GM03348 (cell line): ENCODE measurements at regions not wholly inside any gene's neighbourhood (a gene's known extent, or its start where the extent isn't known, plus 50 kb on each side); places are given as distances from the start of the nearest gene placed in this dataset.
"Not testable (repeated sequence)": the region's sequence is repeated elsewhere in the genome, so short reads cannot be mapped to it uniquely, and the experiment has no call there.

Source experiments
- DNase-seq: peaks from one replicate; pipeline ENCODE4 v3.0.0; 2012; ENCODE audit warnings: low spot score

DNA sequence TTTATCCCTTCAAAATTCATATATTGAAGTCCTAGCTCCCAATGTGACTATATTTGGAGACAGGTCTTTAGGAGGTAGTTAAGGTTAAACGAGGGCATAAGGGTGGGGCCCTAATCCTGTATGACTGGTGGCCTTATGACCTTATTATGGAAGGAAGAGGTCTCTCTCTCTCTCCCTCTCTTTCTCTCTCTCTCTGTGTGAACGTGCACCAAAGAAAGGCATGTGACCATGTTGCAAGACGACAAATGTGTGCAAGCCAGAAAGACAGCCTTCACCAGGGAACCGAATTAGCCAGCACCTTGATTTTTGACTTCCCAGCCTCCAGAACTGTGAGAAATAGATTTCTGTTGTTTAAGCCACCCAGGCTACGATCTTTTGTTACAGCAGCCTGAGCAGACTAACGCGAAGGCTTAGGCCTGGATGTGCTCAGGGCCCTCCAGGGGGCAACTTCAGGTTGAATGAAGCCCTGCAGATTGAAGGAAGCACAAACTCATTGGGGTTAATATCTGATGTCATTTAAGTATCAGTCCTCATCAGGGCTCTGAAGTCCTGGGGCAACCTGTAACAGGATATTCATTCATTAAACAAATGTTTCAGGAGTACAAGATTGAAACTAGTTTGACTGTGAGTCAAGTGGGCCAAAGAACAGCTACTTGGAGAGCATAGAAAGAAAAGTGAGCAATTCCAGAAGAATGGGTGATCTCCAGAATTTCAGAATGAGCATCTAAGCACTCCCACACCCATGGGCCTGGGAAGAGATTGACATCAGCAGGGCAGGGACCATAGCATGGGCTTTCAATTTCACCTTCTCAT is 157.4 kb upstream of the TNFAIP3 start:
- DNase-seq, result peak; percentile 43

DNA sequence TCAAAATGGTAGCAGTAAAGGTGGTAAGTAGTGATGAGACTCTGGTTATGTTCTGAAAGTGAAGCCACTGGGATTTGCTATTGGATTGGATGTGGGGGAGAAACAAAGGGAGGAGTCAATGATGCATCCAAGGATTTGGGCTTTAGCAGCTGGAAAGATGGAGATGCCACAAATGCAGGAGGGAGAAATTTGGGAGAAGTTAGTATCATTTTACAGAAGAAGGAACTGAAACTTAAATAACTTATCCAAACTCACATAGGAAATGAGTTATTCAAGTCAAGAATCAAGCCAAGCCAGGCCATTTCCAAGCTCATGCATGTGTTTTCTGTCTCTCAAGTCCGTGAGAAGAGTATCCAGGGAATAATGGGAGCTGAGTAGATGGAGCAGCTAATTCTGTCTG is 155.1 kb upstream of the TNFAIP3 start:
- no peak for DNase-seq

DNA sequence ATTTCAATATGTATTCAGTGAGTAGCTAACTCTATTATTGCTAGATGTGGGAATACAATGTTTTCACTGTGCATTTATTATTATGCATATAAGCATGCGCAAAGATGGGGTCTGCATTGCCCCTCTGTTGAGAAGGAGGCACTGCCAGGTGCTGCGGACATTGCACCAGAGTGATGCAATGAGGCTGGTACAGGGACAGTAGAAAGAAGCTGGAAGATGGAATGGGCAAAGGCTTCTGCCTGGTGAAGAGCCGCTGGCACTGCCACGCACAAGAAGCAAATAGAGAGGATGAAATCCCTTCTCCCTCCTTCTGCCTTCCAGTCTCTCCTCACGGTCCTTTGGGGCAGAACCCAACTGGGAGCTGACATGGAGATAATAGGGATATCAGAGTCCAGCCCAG is 154.5 kb upstream of the TNFAIP3 start:
- DNase-seq, result no peak

DNA sequence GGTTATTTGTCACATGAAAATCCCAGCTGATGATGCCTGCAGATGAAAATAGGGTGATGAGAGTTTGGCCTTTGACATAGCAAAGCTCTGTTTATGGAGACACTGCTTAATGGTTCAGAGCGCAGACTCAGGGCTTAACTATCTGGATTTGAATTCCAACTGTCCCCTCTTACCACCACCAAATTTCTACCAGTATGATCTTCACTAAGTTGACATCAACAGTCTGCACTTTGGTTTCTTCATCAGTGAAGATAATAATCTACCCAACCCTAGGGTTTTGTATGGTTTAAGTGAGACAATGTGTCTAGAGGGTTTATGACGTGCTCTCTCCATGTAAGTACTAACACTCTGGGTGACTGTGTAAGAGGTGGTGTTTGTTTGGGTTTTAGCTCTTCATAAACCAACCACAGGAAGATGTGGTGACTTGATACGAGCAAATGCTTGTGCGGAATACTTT is 151.4 kb upstream of the TNFAIP3 start:
- no peak for DNase-seq

DNA sequence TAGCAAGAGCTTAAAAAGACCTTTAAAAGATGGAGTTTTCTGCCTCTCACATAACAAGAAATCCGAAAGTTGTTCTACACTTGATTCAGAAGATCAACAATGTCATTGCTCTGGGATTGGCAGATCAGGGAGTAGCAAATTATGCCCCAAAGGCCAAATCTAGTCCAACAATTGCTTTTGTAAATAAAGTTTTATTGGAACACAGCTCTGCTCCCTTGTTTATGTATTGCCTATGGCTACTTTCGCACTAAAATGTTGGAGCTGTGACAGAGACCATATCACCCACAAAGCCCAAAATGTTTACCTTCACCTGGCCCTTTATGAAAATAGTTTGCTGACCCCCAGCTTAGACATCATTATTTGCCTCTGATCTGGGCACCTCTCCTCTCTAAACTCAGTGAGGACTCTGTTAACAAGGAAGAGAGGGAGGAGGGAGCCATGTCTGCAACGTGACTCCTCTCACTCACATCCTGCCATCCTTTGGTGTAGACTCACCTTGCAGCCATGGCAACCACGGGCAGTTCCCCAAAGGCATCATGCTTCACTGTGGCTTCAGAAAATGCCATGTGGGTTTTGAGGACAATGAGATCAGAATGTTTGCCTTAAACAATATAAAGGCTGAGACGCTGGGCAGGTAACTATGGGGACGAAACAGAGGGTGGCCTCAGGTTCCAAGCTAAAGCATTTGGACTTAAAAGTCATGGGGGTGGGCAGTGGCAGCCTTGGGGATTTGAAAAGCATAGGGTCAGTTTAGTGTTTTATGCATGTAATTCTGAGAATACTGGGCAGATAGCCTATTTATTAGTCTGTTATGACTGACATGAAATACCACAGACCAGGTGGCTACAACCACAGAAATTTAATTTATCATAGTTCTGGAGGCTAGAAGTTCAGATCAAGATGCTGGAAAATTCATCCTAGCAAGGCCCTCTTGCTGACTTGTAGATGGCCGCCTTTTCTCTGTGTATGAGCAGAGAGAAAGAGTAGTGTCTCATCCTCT is 149.7 kb upstream of the TNFAIP3 start:
- DNase-seq, result no peak

DNA sequence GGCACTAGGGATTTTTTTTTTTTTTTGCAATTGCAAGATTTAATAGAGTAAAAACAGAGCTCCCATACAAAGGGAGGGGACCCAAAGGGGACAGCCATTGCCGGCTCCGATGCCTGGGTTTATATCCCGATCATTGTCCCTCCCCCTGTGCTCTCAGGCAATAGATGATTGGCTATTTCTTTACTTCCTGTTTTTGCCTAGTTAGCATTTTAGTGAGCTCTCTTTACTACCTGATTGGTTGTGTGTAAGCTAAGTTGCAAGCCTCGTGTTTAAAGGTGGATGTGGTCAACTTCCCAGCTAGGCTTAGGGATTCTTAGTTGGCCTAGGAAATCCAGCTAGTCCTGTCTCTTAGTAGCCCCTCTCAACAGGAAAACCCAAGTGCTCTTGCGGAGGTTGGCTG is 148.2 kb upstream of the TNFAIP3 start:
- DNase-seq, result not testable (repeated sequence)

DNA sequence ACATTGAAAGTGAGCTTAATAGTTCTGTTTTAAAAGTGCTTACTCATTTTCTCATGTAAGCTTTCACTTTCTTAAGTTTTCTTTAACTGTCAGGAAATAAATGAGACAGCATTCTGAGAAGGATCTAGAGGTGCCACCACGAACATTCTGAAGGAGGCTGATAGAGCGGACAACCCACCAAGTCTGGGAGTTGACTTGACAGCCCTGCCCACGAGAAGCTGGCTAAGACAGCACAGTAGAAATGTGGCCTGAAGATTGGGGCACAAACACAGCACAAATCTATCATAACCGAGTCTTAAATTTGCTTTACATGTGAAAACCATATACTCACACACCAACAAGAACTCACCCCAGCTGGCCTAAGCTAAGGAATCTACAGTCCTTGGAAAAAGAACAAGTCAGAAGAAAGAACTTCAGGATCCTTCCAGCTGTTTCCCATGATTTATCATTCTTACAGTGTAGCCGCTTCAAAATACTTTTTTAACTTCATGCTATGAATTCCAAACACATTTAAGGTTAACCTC is 144.2 kb upstream of the TNFAIP3 start:
- no peak for DNase-seq

DNA sequence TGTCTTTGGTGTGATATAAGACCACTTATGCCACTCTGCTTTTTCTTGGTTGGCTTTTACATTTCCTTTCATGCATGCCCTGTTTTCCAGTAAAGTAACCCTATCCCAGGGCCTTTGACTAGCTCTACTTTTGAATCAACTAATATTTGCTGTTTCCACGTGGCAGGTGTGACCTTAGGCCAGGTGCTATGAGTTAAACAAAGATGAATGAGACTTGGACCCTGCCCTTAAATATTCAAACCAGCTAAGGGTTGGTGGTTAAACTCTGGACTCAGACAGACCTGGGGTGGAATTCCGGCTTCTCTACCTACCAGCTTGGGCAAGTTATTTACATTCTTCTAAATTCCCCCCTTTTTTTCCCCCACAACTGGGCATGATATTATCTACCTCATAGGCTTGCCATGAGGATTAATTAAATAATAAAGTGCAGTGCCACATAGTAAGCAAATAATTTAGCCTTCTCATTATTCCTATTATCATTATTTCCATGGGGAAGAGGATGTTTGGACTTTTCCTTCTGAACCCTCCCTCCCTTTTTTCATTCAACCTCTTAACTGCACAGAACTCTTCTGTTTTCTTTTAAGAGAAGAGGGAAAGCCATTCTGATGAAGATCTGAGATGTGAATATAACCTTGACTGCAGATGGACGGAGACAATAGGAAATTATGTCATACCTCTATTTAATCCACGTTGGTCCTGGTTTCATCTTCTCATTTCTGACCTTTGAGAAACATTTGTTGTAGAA is 143.6 kb upstream of the TNFAIP3 start:
- no peak for DNase-seq

DNA sequence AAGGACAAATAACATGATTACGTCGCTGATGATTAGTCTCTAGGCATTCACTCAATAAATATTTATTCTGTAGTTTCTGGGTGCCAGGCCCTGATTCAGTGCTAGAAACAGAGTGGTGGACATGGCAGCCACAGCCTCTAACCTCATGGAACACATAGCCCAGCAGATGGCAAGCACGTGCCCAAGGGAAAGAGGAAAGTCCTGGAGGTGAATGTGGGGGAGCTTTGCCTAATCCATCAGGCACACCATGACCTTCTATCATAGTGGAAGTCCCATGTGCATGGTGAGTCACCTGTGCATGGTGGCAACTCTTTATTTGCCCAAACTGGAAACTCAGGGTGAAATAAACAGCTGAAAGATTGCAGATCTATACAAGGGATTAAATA is 143.0 kb upstream of the TNFAIP3 start:
- DNase-seq, result no peak

DNA sequence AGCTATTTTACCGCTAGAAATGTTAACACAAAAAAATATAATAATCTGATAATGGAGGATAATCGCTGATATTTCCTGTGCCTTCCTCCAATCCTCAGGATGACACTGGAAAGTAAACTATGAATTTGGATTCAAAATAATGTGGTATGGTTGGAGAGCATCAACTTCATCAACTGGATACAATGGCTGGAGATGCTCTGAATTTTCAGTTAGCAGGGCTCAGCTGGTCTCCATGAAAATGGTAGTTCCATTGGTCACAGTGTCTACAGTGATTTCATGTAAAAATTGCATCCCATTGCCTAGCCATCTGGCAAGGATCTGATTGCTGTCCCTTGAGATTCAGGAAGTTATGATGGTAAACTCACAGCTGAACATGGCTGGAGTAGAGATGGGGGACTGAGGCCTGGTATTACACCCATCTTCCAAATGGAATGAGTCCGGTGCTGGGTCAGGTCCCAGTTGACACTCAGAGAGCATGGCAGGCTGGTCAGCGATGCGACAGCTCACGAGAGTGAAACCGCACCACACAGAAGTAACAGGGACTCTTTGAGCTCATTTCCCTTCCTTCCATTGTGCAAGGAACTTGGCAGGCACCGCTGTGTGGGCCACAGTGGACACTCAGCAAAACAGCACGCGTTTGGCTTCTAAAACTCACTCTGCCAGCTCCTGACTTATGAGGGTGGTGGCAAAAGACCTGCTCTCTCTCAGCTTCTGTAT is 142.4 kb upstream of the TNFAIP3 start:
- no peak for DNase-seq

DNA sequence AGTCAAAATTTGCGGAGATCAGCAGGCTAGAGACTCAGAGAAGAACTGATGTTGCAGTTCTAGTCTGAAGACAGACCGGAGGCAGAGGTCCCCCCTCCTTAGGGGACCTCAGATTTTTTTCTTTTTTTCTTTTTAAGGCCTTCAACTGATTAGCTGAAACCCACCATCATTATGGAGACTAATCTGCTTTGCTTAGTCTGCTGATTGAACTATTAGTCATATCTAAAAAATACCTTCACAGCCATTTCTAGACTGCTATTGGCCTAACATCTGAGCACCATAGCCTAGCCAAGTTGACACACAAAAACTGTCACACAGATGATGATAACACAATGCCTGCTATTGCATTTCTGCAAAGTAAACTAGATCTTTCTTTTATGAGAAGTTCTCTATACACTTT is 141.1 kb upstream of the TNFAIP3 start:
- no peak for DNase-seq

DNA sequence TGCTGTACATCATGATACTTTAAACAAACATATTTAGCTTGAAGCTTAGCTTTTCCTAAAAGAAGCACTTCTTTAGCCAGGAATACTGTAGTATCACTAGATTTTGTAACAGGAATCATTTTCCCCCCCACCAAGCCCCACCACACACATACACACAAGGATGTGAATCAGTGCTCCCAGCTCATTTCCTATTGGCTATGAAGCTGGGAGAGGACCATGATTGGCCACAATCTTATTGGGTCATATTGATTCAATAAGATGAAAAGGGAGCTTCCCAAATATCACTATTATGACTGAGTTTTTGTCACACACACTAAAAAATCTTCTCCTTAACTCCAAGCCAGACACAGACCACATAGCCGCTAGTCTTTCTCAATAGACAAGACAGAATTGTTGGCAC is 140.5 kb upstream of the TNFAIP3 start:
- DNase-seq, result no peak

DNA sequence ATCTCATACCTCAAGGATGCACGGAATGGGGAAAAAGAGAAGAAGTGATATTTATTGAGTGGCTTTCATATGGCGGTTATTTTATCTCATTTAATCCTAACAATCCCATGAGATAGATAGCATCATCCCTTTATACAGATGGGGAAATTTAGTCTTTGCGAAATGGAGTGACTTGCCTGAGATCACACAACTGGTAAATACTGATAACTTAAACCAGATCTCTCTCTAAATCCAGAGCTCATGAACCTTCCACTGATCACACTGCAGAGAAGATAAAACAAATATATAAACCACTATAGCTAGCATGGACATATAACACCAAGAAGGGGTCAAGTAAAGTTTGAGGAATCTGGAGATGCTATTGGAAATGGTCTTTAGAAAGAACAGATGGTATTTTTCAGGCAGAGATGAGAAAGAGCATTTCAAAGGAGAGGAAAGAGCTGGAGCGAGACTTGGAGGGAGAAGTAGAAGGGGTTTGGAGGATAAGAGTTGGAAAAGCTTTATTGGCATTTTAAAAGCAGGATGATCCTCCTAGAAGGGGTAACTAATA is 139.8 kb upstream of the TNFAIP3 start:
- no peak for DNase-seq

DNA sequence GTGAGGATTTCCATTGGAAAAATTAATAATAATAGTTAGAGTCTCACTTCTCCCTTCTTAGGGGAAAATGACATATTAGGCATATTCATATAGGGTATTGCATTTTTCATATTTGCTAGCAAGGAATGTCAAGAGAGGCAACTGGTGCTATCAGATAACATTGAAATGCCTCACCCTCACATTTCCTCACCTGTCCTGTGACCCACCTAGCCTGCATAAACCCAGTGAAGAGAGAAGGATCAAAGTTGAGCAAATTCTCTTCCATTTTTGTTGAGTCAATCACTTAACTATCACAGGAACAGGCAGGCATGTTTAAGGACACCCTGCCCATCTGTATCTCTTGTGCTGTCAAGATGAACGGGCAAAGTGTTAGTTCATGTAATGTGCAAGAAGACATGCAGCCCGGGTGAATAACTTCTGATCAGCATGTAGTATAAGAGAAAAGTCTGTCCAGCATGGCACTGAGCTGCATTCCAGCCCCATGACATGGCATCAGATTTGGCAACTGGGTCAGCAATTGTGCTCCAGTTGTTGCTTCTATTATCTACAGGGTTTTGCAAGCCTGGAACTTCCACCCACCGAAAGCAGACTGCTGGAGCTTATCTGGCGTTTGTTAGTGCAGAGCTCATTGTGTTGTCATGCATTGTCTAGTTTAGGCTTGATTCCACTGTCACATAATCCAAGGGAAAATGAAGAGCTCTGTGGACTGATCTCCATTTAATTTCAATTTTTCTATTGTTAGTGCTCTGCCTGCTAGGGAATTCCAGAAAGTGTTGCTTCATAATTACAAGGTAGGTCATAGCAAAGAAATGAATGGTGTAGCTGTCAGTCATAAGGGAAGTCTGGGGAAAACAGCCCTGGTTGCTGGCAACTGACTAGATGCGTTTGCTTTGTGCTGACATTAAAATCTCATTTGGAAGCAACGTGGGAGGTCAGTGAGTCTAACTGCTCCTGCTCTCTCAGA is 138.4 kb upstream of the TNFAIP3 start:
- DNase-seq, result peak; percentile 83

DNA sequence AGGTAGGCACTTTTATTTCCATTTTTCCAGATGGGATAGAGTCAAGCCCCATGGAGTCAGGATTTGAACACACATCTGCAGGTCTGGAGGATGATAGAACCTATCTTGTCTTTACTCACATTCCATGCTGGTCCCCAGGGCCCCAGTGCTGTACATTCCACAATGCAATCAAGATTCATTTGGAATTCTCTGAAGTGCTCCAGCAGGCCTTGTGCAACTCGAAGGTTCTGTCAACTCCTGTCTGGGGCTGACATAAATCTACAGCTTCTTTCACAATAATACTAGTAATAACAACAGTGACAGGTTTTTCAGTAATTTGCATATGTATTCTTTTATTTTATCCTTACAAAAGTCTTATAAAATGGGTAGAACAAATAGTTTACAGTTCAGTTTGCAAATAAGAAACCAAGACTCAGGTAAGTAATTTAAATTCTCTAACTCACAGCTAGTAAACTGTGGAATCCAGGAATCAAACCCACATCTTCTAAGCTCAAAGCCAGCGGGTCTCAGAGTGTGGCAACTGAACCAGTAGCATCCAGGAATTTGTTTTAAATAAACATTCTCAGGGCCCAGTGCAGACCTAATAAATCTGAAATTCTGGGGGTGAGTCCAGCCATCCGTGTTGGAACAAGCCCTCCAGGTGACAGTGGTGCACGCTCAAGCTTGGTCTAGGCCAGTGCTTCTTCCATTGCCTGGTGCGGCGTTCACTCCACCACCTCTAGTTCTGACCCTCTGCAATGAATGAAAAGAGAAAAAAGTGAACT is 137.0 kb upstream of the TNFAIP3 start:
- peak; percentile 75 for DNase-seq

DNA sequence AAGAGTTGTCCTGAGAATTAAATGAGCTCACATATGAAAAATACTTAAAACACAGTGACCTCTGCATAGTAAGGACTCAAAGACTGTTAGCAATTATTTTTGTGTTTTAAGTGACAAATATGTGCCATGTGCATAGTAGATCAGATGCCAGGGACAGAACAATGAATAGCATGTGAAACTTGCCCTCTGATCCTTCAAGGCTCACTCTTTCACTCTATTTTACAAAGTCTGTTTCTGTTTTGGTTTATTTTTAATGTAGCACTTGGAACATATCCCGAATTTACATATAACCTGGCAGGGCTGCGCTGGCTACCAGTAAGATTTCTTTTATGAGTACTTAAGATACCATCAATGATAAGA is 135.5 kb upstream of the TNFAIP3 start:
- DNase-seq, result no peak

DNA sequence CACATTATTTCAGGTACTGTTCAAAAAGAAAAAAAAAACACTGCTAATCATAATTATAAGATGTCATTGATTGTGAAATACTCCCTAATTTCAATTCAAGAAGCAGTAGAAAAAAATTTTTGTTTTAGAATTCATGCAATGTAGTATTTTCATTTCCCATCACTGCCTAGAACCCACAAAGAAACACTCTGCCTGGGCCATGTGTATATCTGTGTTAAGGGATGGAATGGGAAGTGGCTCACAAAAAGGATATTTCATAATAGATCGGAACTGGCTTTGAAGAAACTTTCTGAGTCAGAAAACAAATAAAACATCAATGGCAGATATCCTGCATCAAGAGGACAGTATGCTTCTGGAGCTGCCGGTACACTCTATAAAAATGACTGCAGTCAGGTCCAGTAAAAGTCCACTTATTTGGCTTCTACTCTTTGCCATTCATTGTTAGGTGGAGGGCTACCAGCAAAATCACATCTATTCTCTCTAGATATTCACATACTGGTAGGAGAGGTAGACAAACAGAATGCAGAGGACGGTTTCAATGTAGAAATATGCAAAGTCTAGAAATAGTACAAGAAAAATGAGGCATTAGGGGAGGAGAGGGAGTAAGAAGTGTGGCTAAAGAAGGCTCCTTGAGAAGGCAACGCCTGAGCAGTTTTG is 135.0 kb upstream of the TNFAIP3 start:
- peak; percentile 63 for DNase-seq

DNA sequence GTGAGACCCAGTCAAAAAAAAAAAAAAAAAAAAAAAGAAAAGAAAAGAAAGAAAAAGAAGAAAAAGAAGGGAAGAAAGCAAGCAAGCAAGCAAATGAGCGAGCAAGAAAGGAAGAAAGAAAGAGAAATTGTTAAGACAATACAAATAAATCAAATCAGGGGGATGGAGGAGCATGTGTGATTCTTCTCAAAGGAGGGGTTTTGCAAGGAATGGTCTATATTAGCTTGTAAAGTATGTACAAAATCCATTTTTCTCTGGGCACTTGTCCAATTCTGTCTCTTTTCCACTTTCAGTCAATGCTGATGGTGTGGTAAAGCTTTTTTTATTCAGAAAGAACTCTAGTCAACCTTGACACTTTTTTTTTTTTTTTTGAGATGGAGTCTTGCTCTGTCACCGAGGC is 133.7 kb upstream of the TNFAIP3 start:
- DNase-seq, result no peak
